ENCODE measurements at regions not wholly inside any gene's neighbourhood (a gene's known extent, or its start where the extent isn't known, plus 50 kb on each side); places are given as distances from the start of the nearest gene placed in this dataset.

- Histone ChIP-seq H3K36me3 (no peaks in the 10 kb centered on the region), H3K4me1 (no peaks in the 10 kb centered on the region), H3K9me3 (no peaks in the 10 kb centered on the region), H3K27me3 (replicated peaks in 1 of 7) (no peaks in the 10 kb centered on the region), H3K27ac (no peak overlapping the region), H3K4me3 (no peak overlapping the region)
- TF ChIP-seq POLR2AphosphoS5 (IDR thresholded peaks at IDR 0.05) (no peak), POLR2A (IDR thresholded peaks at IDR 0.05) (no peak), CTCF (IDR thresholded peaks at IDR 0.05 in 8 of 11, conservative IDR thresholded peaks at IDR 0.05 in 3 of 11) (no peak)
- DNase-seq, result no peak
- WGBS, 5 donors, result 89 to 96% (median 92%) methylated on average over 5 of the region's 5 CpGs
- intact Hi-C loops (cut with DNase I; ENCODE audit: low total_unique reads), result no loop called here
These were observed 129.3 kb upstream of the SEMA6A start for GRCh38 chr5:116703941-116704340.

- WGBS, 5 donors, result 85 to 94% (median 88%) methylated on average over 4 of the region's 4 CpGs
- Histone ChIP-seq H3K27ac (no peak overlapping the region), H3K36me3 (no peaks in the 10 kb centered on the region), H3K9me3 (no peaks in the 10 kb centered on the region), H3K4me1 (no peaks in the 10 kb centered on the region), H3K27me3 (replicated peaks in 1 of 7) (no peaks in the 10 kb centered on the region), H3K4me3 (no peak overlapping the region)
- no peak for DNase-seq
- no peak for TF ChIP-seq POLR2AphosphoS5 (IDR thresholded peaks at IDR 0.05)
- TF ChIP-seq POLR2A (IDR thresholded peaks at IDR 0.05), result no peak
- no peak for TF ChIP-seq CTCF (IDR thresholded peaks at IDR 0.05 in 8 of 11, conservative IDR thresholded peaks at IDR 0.05 in 3 of 11)
- intact Hi-C loops (cut with DNase I; ENCODE audit: low total_unique reads), result no loop called here
These were observed 128.7 kb upstream of the SEMA6A start for GRCh38 chr5:116703328-116703727.

- Histone ChIP-seq H3K27ac (no peak overlapping the region), H3K9me3 (no peaks in the 10 kb centered on the region), H3K27me3 (replicated peaks in 1 of 7) (no peaks in the 10 kb centered on the region), H3K4me1 (no peaks in the 10 kb centered on the region), H3K4me3 (no peak overlapping the region), H3K36me3 (no peaks in the 10 kb centered on the region)
- WGBS, 5 donors, result 64 to 91% (median 69%) methylated on average over 1 of the region's 1 CpG
- intact Hi-C loops (cut with DNase I; ENCODE audit: low total_unique reads), result no loop called here
- DNase-seq, result no peak
- TF ChIP-seq CTCF (IDR thresholded peaks at IDR 0.05 in 8 of 11, conservative IDR thresholded peaks at IDR 0.05 in 3 of 11) (no peak), POLR2A (IDR thresholded peaks at IDR 0.05) (no peak), POLR2AphosphoS5 (IDR thresholded peaks at IDR 0.05) (no peak)
These were observed 128.2 kb upstream of the SEMA6A start for GRCh38 chr5:116702776-116703175.

GRCh38 chr5:116699332-116699731 is 124.7 kb upstream of the SEMA6A start:
- H3K9me3 ChIP-seq, result no peaks in the 10 kb centered on the region
- no peak overlapping the region for H3K27ac ChIP-seq
- H3K27me3 ChIP-seq (replicated peaks in 1 of 7), result no peaks in the 10 kb centered on the region
- 54 to 65% (median 64%) methylated on average over 1 of the region's 1 CpG for WGBS, 5 donors
- no peak for TF ChIP-seq CTCF (IDR thresholded peaks at IDR 0.05 in 8 of 11, conservative IDR thresholded peaks at IDR 0.05 in 3 of 11)
- TF ChIP-seq POLR2A (IDR thresholded peaks at IDR 0.05), result no peak
- intact Hi-C loops (cut with DNase I; ENCODE audit: low total_unique reads), result no loop called here
- H3K4me1 ChIP-seq, result no peaks in the 10 kb centered on the region
- no peak overlapping the region for H3K4me3 ChIP-seq
- H3K36me3 ChIP-seq, result no peaks in the 10 kb centered on the region
- DNase-seq, result no peak

Measured in spleen (tissue), 11 donors.